SKM-1 (cell line): ENCODE measurements at regions not wholly inside any gene's neighbourhood (a gene's known extent, or its start where the extent isn't known, plus 50 kb on each side); places are given as distances from the start of the nearest gene placed in this dataset.
"Not testable (repeated sequence)": the region's sequence is repeated elsewhere in the genome, so short reads cannot be mapped to it uniquely, and the experiment has no call there.

Experiments used
- DNase-seq: peaks from one replicate; lab custom pipeline; 2025; ENCODE audit not compliant: unreplicated experiment; lab: John Stamatoyannopoulos, UW

GRCh38 chr14:55973911-55974630 is 144.1 kb upstream of the PELI2 start:
- DNase-seq: no peak

GRCh38 chr14:55975281-55975910 is 142.8 kb upstream of the PELI2 start:
- DNase-seq: no peak

GRCh38 chr14:55976219-55976618 is 142.0 kb upstream of the PELI2 start:
- no peak for DNase-seq

- no peak for DNase-seq
Measured at GRCh38 chr14:55976655-55977054, 141.6 kb upstream of the PELI2 start.

GRCh38 chr14:55977392-55978150 is 140.6 kb upstream of the PELI2 start:
- no peak for DNase-seq

- DNase-seq: no peak
Measured at GRCh38 chr14:55979096-55979495, 139.1 kb upstream of the PELI2 start.

- no peak for DNase-seq
Measured at GRCh38 chr14:55979781-55980180, 138.4 kb upstream of the PELI2 start.

- no peak for DNase-seq
Measured at GRCh38 chr14:55980970-55981369, 137.2 kb upstream of the PELI2 start.

- DNase-seq: no peak
Measured at GRCh38 chr14:55986069-55986468, 132.1 kb upstream of the PELI2 start.

- no peak for DNase-seq
Measured at GRCh38 chr14:56000846-56001245, 117.4 kb upstream of the PELI2 start.

GRCh38 chr14:56002342-56002741 is 115.9 kb upstream of the PELI2 start:
- no peak for DNase-seq

GRCh38 chr14:56002876-56003625 is 115.2 kb upstream of the PELI2 start:
- DNase-seq: no peak

GRCh38 chr14:56004323-56004722 is 113.9 kb upstream of the PELI2 start:
- no peak for DNase-seq

GRCh38 chr14:56004786-56005185 is 113.4 kb upstream of the PELI2 start:
- no peak for DNase-seq

GRCh38 chr14:56005191-56006053 is 112.8 kb upstream of the PELI2 start:
- DNase-seq: no peak

GRCh38 chr14:56007491-56007890 is 110.7 kb upstream of the PELI2 start:
- DNase-seq: not testable (repeated sequence)

- DNase-seq: no peak
Measured at GRCh38 chr14:56008150-56008549, 110.1 kb upstream of the PELI2 start.

- DNase-seq: not testable (repeated sequence)
Measured at GRCh38 chr14:56008661-56009060, 109.5 kb upstream of the PELI2 start.

GRCh38 chr14:56023661-56024081 is 94.5 kb upstream of the PELI2 start:
- no peak for DNase-seq

GRCh38 chr14:56025191-56025590 is 93.0 kb upstream of the PELI2 start:
- DNase-seq: no peak
